Smooth muscle cell (in vitro differentiated cells): ENCODE measurements at regions not wholly inside any gene's neighbourhood (a gene's known extent, or its start where the extent isn't known, plus 50 kb on each side); places are given as distances from the start of the nearest gene placed in this dataset.

ENCODE experiments used
- DNase-seq: peaks from one replicate; lab custom pipeline; 2025; ENCODE audit not compliant: unreplicated experiment; lab: John Stamatoyannopoulos, UW
- H2AFZ ChIP-seq: fragments of 200-600 bp; sonication (generic); 2 replicates; pipeline ENCODE4 v1.6.0; 2016; ENCODE audit warnings: antibody characterized with exemption, low read depth, mild to moderate bottlenecking
- H3F3A ChIP-seq: fragments of 200-600 bp; sonication (generic); 2 replicates; pipeline ENCODE4 v1.6.0; 2017; ENCODE audit warnings: antibody characterized with exemption, low read depth
- H3K27ac ChIP-seq: fragments of 200-600 bp; sonication (generic); 2 replicates; pipeline ENCODE4 v1.5.1; 2016; ENCODE audit warnings: low read depth, mild to moderate bottlenecking
- H3K27me3 ChIP-seq: fragments of 200-600 bp; sonication (generic); 2 replicates; pipeline ENCODE4 v1.6.1; 2016; ENCODE audit warnings: low read depth, mild to moderate bottlenecking
- H3K36me3 ChIP-seq: fragments of 200-600 bp; sonication (generic); 2 replicates; pipeline ENCODE4 v1.5.1; 2016; ENCODE audit warnings: low read depth
- H3K4me1 ChIP-seq: fragments of 200-600 bp; sonication (generic); 2 replicates; pipeline ENCODE4 v1.5.1; 2016; ENCODE audit warnings: low read depth
- H3K4me2 ChIP-seq: fragments of 200-600 bp; sonication (generic); 2 replicates; pipeline ENCODE4 v1.6.0; 2016; ENCODE audit warnings: mild to moderate bottlenecking
- H3K4me3 ChIP-seq: fragments of 200-600 bp; sonication (generic); 2 replicates; pipeline ENCODE4 v1.5.1; 2016; ENCODE audit warnings: mild to moderate bottlenecking
- H3K79me2 ChIP-seq: fragments of 200-600 bp; sonication (generic); 2 replicates; pipeline ENCODE4 v1.6.0; 2016; ENCODE audit warnings: low read depth, mild to moderate bottlenecking
- H3K9ac ChIP-seq: fragments of 200-600 bp; sonication (generic); 2 replicates; pipeline ENCODE4 v1.6.0; 2016; ENCODE audit warnings: low read depth
- H3K9me3 ChIP-seq: fragments of 200-600 bp; sonication (generic); replicated peaks from 2 replicates; pipeline ENCODE4 v1.5.1; 2016; ENCODE audit warnings: low read depth
- H4K20me1 ChIP-seq: fragments of 200-600 bp; sonication (generic); 2 replicates; pipeline ENCODE4 v1.6.0; 2016; ENCODE audit warnings: low read depth
- WGBS: methylation state at CpG from one replicate; pipeline ENCODE4 v1.1.7; 2016; ENCODE audit warnings: low lambda C conversion rate; 5-methylcytosine and 5-hydroxymethylcytosine counted together
- TF ChIP-seq, protein P1 (sequence below): fragments of 200-600 bp; sonication (generic); IDR thresholded peaks from 2 replicates; pipeline ENCODE4 v1.5.1; 2017; ENCODE audit warnings: borderline replicate concordance, mild to moderate bottlenecking, antibody characterized with exemption; ENCODE audit not compliant: insufficient read depth, poor library complexity, severe bottlenecking

DNA sequence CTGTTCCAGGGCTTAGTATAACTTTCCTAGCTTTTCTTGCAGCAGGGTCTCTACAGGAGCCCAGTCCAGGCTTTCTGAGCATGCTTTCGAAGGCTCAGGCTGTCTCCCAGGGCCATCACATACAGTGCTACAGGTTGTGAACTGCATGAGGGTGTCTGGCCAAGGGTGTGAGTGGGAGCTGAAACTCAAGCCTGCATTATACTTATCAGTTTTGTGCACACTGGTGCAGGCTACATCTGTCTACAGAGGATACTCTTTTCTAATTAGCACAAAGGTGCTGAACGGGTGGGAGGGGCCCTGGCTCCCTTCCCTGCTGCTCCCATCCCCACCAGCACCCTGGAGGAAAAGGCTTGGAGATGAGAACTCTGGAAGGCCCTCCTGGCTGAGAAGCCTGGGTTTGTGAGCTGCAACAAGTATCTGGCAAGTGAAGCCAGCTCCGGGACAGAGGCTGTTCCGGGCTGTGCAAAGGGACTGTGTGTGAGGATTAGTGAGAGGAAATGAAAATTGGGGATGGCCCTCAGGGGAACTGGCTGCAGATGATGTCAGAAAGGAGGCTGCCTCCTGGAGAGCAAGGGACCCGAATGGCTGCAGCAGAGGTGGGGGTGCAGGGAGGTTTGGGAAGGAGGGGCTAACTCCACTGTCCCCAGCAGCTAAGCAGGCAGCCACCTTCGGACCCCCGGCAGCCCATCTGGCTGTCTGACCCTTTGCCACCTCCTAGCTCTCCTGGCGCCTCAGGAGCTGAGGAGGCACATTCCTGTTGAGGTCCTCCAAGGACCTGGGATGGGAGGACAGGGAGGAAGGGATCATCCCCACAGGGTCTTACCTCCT, 68.5 kb downstream of the EFNB1 start:
- Histone ChIP-seq H3K79me2 (no peaks in the 10 kb centered on the region), H3F3A (no peaks in the 10 kb centered on the region), H3K4me1 (peaks cover 9% of the 10 kb centered on the region), H3K36me3 (no peaks in the 10 kb centered on the region), H4K20me1 (no peaks in the 10 kb centered on the region), H2AFZ (no peak overlapping the region), H3K27ac (no peak overlapping the region), H3K9ac (no peak overlapping the region), H3K9me3 (no peaks in the 10 kb centered on the region), H3K27me3 (no peaks in the 10 kb centered on the region), H3K4me2 (no peak overlapping the region), H3K4me3 (no peak overlapping the region)
- WGBS, result 76% methylated on average over 8 of the region's 8 CpGs
- TF ChIP-seq, protein P1, sequence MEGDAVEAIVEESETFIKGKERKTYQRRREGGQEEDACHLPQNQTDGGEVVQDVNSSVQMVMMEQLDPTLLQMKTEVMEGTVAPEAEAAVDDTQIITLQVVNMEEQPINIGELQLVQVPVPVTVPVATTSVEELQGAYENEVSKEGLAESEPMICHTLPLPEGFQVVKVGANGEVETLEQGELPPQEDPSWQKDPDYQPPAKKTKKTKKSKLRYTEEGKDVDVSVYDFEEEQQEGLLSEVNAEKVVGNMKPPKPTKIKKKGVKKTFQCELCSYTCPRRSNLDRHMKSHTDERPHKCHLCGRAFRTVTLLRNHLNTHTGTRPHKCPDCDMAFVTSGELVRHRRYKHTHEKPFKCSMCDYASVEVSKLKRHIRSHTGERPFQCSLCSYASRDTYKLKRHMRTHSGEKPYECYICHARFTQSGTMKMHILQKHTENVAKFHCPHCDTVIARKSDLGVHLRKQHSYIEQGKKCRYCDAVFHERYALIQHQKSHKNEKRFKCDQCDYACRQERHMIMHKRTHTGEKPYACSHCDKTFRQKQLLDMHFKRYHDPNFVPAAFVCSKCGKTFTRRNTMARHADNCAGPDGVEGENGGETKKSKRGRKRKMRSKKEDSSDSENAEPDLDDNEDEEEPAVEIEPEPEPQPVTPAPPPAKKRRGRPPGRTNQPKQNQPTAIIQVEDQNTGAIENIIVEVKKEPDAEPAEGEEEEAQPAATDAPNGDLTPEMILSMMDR, result no peak
- no peak for DNase-seq

DNA sequence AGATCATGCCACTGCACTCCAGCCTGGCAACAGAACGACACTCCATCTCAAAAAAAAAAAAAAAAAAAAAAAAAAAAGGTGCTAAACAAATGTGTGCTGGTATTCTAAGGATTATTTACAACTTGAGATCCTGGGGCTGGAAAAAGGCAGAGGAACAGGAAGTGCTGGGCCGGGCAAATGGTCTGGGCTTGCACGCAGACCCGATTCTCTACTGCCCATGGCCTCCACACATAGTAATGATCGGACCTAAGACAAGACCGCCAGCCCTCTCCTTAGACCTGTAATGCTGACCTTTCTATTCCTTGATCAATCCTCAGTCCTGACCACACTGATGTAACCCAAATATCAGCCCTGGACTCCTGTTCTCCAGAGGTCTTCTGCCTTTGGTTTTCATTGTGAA, 67.8 kb downstream of the EFNB1 start:
- no peaks in the 10 kb centered on the region for H4K20me1 ChIP-seq
- no peaks in the 10 kb centered on the region for H3K9me3 ChIP-seq
- peaks cover 9% of the 10 kb centered on the region for H3K4me1 ChIP-seq
- H2AFZ ChIP-seq, result no peak overlapping the region
- WGBS, result 81% methylated on average over 6 of the region's 6 CpGs
- TF ChIP-seq, protein P1, result no peak
- H3K27me3 ChIP-seq, result no peaks in the 10 kb centered on the region
- DNase-seq, result no peak
- no peak overlapping the region for H3K9ac ChIP-seq
- no peak overlapping the region for H3K4me2 ChIP-seq
- no peaks in the 10 kb centered on the region for H3F3A ChIP-seq
- H3K4me3 ChIP-seq, result no peak overlapping the region
- H3K36me3 ChIP-seq, result no peaks in the 10 kb centered on the region
- no peak overlapping the region for H3K27ac ChIP-seq
- H3K79me2 ChIP-seq, result no peaks in the 10 kb centered on the region

GRCh38 chrX:68895778-68896177, 67.0 kb downstream of the EFNB1 start:
- Histone ChIP-seq H3K9me3 (no peaks in the 10 kb centered on the region), H3K27me3 (no peaks in the 10 kb centered on the region), H3K27ac (peak overlapping the region; percentile 15), H4K20me1 (no peaks in the 10 kb centered on the region), H2AFZ (no peak overlapping the region), H3K4me1 (peaks cover 9% of the 10 kb centered on the region), H3K79me2 (no peaks in the 10 kb centered on the region), H3K4me3 (no peak overlapping the region), H3F3A (no peaks in the 10 kb centered on the region), H3K9ac (no peak overlapping the region), H3K36me3 (no peaks in the 10 kb centered on the region), H3K4me2 (no peak overlapping the region)
- WGBS, result 47% methylated on average over 5 of the region's 5 CpGs
- TF ChIP-seq, protein P1, result no peak
- DNase-seq, result no peak

- peak; percentile 5 for DNase-seq
- WGBS, result 44% methylated on average over 4 of the region's 4 CpGs
- Histone ChIP-seq H3K4me1 (peaks cover 9% of the 10 kb centered on the region), H3K27me3 (no peaks in the 10 kb centered on the region), H3K79me2 (no peaks in the 10 kb centered on the region), H3K9ac (no peak overlapping the region), H4K20me1 (no peaks in the 10 kb centered on the region), H3K9me3 (no peaks in the 10 kb centered on the region), H2AFZ (no peak overlapping the region), H3K36me3 (no peaks in the 10 kb centered on the region), H3K4me3 (no peak overlapping the region), H3K4me2 (peak overlapping the region; percentile 65), H3K27ac (peak overlapping the region; percentile 59), H3F3A (no peaks in the 10 kb centered on the region)
- TF ChIP-seq, protein P1, result no peak
These were observed 66.5 kb downstream of the EFNB1 start for GRCh38 chrX:68895341-68895755.
